GM18517 (cell line): ENCODE measurements at regions not wholly inside any gene's neighbourhood (a gene's known extent, or its start where the extent isn't known, plus 50 kb on each side); places are given as distances from the start of the nearest gene placed in this dataset.
"Not testable (repeated sequence)": the region's sequence is repeated elsewhere in the genome, so short reads cannot be mapped to it uniquely, and the experiment has no call there.

Experiments used
- ATAC-seq: cut with Tn5 transposase; IDR thresholded peaks from one replicate; pipeline ENCODE4 v1.9.1; 2021; ENCODE audit warnings: mild to moderate bottlenecking, moderate library complexity; ENCODE audit not compliant: unreplicated experiment

GRCh38 chr10:56298941-56299340 is 62.1 kb downstream of the ZWINT start:
- no peak for ATAC-seq

GRCh38 chr10:56296618-56297017 is 64.4 kb downstream of the ZWINT start:
- no peak for ATAC-seq

- no peak for ATAC-seq
Observed at GRCh38 chr10:56288403-56288802, 72.7 kb downstream of the ZWINT start.

- ATAC-seq, result no peak
Observed at GRCh38 chr10:56286096-56286495, 75.0 kb downstream of the ZWINT start.

- no peak for ATAC-seq
Observed at GRCh38 chr10:56279270-56279669, 81.8 kb downstream of the ZWINT start.

- no peak for ATAC-seq
Observed at GRCh38 chr10:56269181-56269580, 91.9 kb downstream of the ZWINT start.

- no peak for ATAC-seq
Observed at GRCh38 chr10:56266120-56266519, 94.9 kb downstream of the ZWINT start.

GRCh38 chr10:56258991-56259390 is 102.1 kb downstream of the ZWINT start:
- ATAC-seq, result no peak

GRCh38 chr10:56258378-56258777 is 102.7 kb downstream of the ZWINT start:
- ATAC-seq, result no peak

- no peak for ATAC-seq
Observed at GRCh38 chr10:56255298-56255697, 105.8 kb downstream of the ZWINT start.

- no peak for ATAC-seq
Observed at GRCh38 chr10:56240471-56240870, 120.6 kb downstream of the ZWINT start.

GRCh38 chr10:56231436-56231835 is 129.6 kb downstream of the ZWINT start:
- ATAC-seq, result no peak

- ATAC-seq, result no peak
Observed at GRCh38 chr10:56222237-56222636, 138.8 kb downstream of the ZWINT start.

- ATAC-seq, result no peak
Observed at GRCh38 chr10:56212951-56213350, 148.1 kb downstream of the ZWINT start.

GRCh38 chr10:56181607-56182006 is 179.5 kb downstream of the ZWINT start:
- no peak for ATAC-seq

- no peak for ATAC-seq
Observed at GRCh38 chr10:56178210-56178609, 182.8 kb downstream of the ZWINT start.

- not testable (repeated sequence) for ATAC-seq
Observed at GRCh38 chr10:56155091-56155513, 206.0 kb downstream of the ZWINT start.

- no peak for ATAC-seq
Observed at GRCh38 chr10:56146806-56147205, 214.3 kb downstream of the ZWINT start.

GRCh38 chr10:56142092-56142728 is 218.8 kb downstream of the ZWINT start:
- ATAC-seq, result peak; percentile 86

- ATAC-seq, result no peak
Observed at GRCh38 chr10:56139405-56139804, 221.7 kb downstream of the ZWINT start.

GRCh38 chr10:56135828-56136227 is 225.2 kb downstream of the ZWINT start:
- no peak for ATAC-seq

- ATAC-seq, result no peak
Observed at GRCh38 chr10:56123247-56123646, 237.8 kb downstream of the ZWINT start.

GRCh38 chr10:56116684-56117083 is 244.4 kb downstream of the ZWINT start:
- ATAC-seq, result no peak
